HG02759 (cell line): ENCODE measurements at regions not wholly inside any gene's neighbourhood (a gene's known extent, or its start where the extent isn't known, plus 50 kb on each side); places are given as distances from the start of the nearest gene placed in this dataset.
"Not testable (repeated sequence)": the region's sequence is repeated elsewhere in the genome, so short reads cannot be mapped to it uniquely, and the experiment has no call there.

Experiments used
- ATAC-seq: cut with Tn5 transposase; IDR thresholded peaks from one replicate; pipeline ENCODE4 v1.9.1; 2021; ENCODE audit warnings: mild to moderate bottlenecking, moderate library complexity; ENCODE audit not compliant: unreplicated experiment

GRCh38 chr15:23750179-23750578 is 63.1 kb upstream of the NDN start:
- ATAC-seq: no peak

- no peak for ATAC-seq
Observed at GRCh38 chr15:23750776-23751175, 63.7 kb upstream of the NDN start.

GRCh38 chr15:23753248-23753647 is 66.1 kb upstream of the NDN start:
- ATAC-seq: no peak

GRCh38 chr15:23758891-23759290 is 71.8 kb upstream of the NDN start:
- ATAC-seq: no peak

- ATAC-seq: no peak
Observed at GRCh38 chr15:23760024-23760423, 72.9 kb upstream of the NDN start.

GRCh38 chr15:23761386-23761785 is 74.3 kb upstream of the NDN start:
- no peak for ATAC-seq

GRCh38 chr15:23762026-23762425 is 74.9 kb upstream of the NDN start:
- no peak for ATAC-seq

- ATAC-seq: no peak
Observed at GRCh38 chr15:23763021-23763420, 75.9 kb upstream of the NDN start.

- no peak for ATAC-seq
Observed at GRCh38 chr15:23764306-23764705, 77.2 kb upstream of the NDN start.

GRCh38 chr15:23764716-23765115 is 77.6 kb upstream of the NDN start:
- no peak for ATAC-seq

GRCh38 chr15:23766779-23767178 is 79.7 kb upstream of the NDN start:
- not testable (repeated sequence) for ATAC-seq

- no peak for ATAC-seq
Observed at GRCh38 chr15:23773093-23773492, 86.0 kb upstream of the NDN start.

- no peak for ATAC-seq
Observed at GRCh38 chr15:23787346-23788105, 100.4 kb upstream of the NDN start.

- ATAC-seq: no peak
Observed at GRCh38 chr15:23793191-23793680, 106.1 kb upstream of the NDN start.

- ATAC-seq: no peak
Observed at GRCh38 chr15:23797747-23798446, 110.8 kb upstream of the NDN start.

GRCh38 chr15:23801881-23802280 is 114.8 kb upstream of the NDN start:
- ATAC-seq: no peak

GRCh38 chr15:23802896-23803435 is 115.9 kb upstream of the NDN start:
- not testable (repeated sequence) for ATAC-seq

GRCh38 chr15:23806980-23807379 is 119.9 kb upstream of the NDN start:
- ATAC-seq: no peak

GRCh38 chr15:23823508-23823907 is 136.4 kb upstream of the NDN start:
- ATAC-seq: no peak

- ATAC-seq: no peak
Observed at GRCh38 chr15:23828786-23829185, 141.7 kb upstream of the NDN start.

GRCh38 chr15:23835953-23836352 is 148.8 kb upstream of the NDN start:
- no peak for ATAC-seq

GRCh38 chr15:23839893-23840474 is 152.9 kb upstream of the NDN start:
- no peak for ATAC-seq
